ENCODE measurements at regions not wholly inside any gene's neighbourhood (a gene's known extent, or its start where the extent isn't known, plus 50 kb on each side); places are given as distances from the start of the nearest gene placed in this dataset.
A peak's percentile ranks its signal among the peaks of the same experiment; 100 is the strongest.

GRCh38 chr14:104442631-104443390 lies 136.8 kb upstream of the C14orf180 start:
- no peak for TF ChIP-seq CTCF (IDR thresholded peaks at IDR 0.05)
- ATAC-seq (ENCODE audit: low FRiP score) (no peak), DNase-seq (ENCODE audit: low spot score) (peak; percentile 3)

- TF ChIP-seq CTCF (IDR thresholded peaks at IDR 0.05) = no peak
- DNase-seq (ENCODE audit: low spot score) (peak; percentile 20), ATAC-seq (ENCODE audit: low FRiP score) (no peak)
These were observed 136.0 kb upstream of the C14orf180 start for GRCh38 chr14:104443391-104444158.

GRCh38 chr14:104444159-104445030 lies 135.2 kb upstream of the C14orf180 start:
- ATAC-seq (ENCODE audit: low FRiP score) (no peak), DNase-seq (ENCODE audit: low spot score) (peak; percentile 9)
- TF ChIP-seq CTCF (IDR thresholded peaks at IDR 0.05) = no peak

GRCh38 chr14:104445086-104445485 lies 134.5 kb upstream of the C14orf180 start:
- TF ChIP-seq CTCF (IDR thresholded peaks at IDR 0.05) = no peak
- no peak for DNase-seq (ENCODE audit: low spot score)

GRCh38 chr14:104445832-104446381 lies 133.7 kb upstream of the C14orf180 start:
- no peak for TF ChIP-seq CTCF (IDR thresholded peaks at IDR 0.05)
- DNase-seq (ENCODE audit: low spot score) (peak; percentile 10), ATAC-seq (ENCODE audit: low FRiP score) (no peak)

More at GRCh38 chr14:104445086-104445485, 134.5 kb upstream of the C14orf180 start:
- no peak for ATAC-seq (ENCODE audit: low FRiP score)

- ATAC-seq (ENCODE audit: low FRiP score) (no peak), DNase-seq (ENCODE audit: low spot score) (no peak)
- TF ChIP-seq CTCF (IDR thresholded peaks at IDR 0.05) = no peak
These were observed 133.0 kb upstream of the C14orf180 start for GRCh38 chr14:104446611-104447010.
